HG02852 (cell line): ENCODE measurements at regions not wholly inside any gene's neighbourhood (a gene's known extent, or its start where the extent isn't known, plus 50 kb on each side); places are given as distances from the start of the nearest gene placed in this dataset.

Experiments used
- ATAC-seq: cut with Tn5 transposase; IDR thresholded peaks from one replicate; pipeline ENCODE4 v1.9.1; 2021; ENCODE audit warnings: mild to moderate bottlenecking, moderate library complexity; ENCODE audit not compliant: unreplicated experiment

DNA sequence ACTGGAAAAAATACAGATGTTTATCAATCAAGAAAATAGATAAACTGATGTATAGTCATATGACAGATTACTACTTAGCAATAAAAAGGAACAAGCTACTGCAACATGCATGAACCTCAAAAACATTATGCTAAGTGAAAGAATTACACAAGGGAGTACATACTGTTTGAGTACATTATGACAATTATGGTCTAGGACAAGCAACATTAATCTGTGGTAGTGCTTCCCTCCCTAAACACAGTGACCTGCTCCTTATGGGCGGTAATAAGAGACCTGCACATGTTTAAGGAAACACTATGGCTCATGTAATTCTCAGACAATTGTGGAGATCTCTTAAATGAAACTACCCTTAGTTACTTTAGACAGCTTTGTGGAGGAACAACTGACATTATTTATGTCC is 421.2 kb upstream of the FBXO33 start:
- ATAC-seq: no peak

DNA sequence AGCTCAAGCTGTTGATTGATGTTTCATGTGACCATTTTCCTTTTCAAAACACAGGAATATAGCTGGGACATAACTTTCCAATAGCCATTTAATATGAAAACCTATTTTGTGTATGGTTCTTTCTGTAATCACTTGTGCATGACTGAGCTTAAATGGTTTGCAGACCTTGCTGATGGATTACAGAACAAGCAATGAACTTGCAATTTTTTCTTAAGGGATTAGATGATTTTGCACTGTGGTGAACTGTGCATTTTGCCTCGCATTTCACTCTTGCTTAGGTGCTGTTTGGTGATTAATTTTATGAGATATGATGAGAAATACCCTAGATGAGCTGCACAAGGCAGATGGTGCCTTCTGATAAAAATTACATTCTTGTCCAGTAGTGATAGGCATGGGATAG is 419.0 kb upstream of the FBXO33 start:
- no peak for ATAC-seq

DNA sequence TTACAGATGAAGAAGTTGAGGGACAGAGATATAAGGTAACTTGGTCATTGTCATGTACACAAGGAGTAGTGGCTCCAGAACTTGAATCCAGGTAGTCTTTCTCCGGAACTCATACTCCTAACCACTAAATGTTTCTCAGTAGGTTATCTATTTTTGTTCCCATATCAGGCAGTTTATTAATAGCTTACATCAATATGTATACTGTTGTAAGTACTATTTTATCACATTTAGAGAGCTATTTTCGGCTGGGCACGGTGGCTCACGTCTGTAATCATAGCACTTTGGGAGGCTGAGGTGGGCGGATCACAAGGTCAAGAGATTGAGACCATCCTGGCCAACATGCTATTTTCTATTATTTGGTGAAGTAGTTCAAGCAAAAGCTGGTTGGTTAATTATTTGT is 415.6 kb upstream of the FBXO33 start:
- no peak for ATAC-seq

DNA sequence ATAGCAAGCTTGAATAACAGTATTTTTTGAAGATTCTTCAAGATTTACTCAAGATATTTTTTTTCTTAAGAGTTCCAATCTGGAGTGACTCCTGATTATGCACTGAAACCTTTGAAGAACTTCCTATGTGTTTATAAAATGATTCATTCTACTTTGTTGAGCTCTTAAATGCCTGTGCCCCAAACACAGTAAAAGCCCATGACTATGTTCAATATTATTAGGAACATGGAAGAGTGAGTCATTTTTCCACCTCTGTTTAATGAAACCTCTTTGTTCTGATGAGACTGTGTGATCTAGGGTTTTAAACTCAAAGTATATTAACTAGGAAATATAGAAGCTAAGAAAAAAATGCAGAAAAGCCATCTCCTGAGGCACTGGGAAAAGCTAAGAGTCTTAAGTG is 415.0 kb upstream of the FBXO33 start:
- no peak for ATAC-seq

DNA sequence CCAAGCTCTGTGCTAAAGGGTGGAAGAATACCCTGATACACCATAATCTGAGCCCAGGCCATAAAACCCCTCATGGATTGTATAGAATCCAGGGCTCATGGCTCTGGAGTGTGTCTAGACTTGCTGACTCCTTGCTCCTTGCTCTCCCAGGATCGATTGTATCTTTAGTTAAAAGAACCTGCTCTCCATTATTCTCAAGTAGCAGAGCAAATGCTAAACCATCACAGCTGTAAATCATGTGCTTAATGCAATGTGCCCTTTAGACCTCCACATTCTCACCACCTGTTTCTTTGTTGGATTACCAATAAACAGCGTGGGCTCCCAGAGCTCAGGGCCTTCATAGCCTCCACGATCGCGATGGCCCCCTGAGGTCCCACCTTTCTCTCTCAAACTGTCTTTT is 411.6 kb upstream of the FBXO33 start:
- no peak for ATAC-seq

DNA sequence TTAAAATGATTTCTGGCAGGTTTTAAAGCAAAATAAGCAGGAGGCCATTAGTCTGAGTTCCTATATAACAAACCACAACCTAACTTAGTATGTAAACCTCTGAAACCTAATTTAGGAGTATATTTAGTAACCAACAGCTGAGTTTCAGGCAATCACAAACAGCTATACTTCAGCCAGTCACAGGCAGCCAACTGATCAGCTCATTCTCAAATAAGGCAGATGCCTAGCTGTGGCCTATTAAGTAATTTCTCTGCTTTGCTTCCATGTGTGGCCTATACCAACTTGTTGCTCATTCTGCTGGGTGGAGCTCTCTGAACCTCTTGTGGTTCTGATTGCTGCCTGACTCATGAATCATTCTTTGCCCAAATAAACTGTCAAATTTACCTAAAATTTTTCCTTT is 408.9 kb upstream of the FBXO33 start:
- ATAC-seq: peak; percentile 75

DNA sequence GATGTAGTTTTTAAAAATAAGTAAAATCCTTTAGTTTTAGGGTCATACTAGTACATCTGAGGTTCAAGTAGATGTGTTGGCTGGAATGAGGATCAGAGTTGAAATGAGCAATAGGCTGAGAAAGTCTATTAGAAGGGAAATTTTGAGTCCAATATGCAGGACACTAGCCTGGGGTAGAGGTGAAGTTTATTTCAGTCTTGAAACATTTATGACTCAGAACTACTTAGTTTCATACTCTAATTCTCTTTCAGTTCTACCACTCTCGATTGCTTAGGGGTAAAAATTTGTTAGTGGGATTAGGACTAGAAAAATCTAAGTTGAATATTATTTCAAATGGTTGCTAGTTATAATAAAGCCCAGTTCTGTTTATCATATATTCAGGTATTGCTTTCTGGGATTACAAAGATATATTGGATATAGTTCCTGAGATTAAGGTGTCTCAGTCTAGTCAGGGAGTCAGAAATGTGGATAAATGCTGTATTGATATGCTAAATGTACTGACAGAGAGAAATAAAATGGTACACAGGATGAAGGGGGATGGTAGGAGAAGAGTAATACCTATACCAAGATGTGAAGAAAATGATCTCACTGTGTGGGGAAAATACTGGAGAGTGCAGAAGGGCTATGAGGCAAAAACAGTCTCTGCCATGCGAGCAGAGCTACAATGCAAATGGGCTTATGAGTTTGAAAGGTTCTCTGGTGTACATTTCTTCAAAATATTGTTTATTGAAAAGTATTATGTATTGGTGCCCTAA is 395.8 kb upstream of the FBXO33 start:
- ATAC-seq: peak; percentile 98

DNA sequence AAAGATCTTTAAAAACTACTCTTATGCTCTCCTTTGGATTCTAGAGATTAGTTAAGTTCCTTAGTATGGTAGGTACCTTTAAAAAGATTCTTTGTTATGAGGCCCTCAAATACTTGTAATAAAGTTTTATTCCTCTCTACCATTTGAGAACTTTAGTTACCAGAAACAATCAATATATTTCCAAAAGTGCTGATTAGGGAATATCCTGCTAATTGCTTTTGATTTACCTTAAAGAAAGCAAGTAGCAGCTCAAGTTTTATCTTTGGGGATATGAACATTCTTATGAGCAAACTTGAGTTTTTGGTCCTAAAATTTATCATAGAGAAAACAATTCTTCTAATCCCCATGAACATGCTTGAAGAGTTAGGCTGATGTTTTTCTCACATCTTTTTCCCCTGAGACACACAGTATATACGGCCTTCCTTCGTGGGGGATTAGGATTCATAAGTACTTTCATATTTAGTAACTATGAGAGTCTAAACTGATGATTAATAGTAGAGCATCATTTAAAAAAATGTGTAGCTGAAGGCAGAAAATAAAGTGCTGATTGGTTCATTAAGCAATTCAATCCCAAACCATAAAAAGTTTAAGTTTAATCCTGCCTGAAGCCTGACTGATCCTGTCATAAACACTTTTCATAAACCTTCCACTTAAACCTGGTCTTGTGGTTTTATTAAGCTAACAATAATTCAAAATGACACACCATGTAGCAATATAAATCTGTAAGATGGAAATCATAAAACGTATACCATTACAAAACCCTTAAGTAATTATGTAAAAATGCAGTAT is 380.5 kb upstream of the FBXO33 start:
- no peak for ATAC-seq

DNA sequence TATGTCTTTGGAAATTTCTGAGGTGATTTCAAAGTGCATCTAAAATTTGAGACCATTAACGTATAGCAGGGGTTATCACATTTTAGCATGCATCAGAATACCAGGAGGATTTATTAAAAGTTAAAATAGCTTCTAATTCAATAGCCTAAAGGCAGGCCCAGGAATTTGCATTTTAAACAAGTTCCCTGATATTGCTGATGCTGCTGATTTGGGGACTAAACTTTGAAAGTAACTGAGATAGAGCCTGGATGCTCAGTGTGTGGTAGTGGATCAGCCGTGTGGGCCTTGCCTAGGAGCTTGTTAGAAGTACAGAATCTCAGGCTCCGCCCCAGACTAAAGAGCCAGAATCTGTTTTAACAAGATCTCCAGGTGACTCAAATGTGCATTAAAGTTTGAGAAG is 375.0 kb upstream of the FBXO33 start:
- no peak for ATAC-seq

DNA sequence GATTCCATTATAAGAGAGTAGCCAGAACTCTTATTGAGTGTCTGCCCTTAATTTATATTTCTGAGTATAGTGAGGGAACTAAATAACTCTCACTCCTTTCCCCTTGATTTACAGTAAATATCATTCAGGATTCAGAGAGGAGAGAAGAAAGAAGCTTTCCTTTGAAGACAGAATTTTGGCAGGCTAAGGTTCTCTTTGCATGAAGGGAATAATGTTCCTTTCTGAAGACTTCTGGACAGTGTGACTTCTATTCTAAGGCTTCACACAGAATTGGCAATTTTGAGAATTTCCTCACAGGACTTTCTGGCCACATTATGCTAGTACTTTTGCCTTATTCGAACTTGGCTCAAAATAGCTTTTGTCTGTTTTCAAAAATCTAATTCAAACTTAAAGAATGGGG is 352.2 kb upstream of the FBXO33 start:
- ATAC-seq: no peak

DNA sequence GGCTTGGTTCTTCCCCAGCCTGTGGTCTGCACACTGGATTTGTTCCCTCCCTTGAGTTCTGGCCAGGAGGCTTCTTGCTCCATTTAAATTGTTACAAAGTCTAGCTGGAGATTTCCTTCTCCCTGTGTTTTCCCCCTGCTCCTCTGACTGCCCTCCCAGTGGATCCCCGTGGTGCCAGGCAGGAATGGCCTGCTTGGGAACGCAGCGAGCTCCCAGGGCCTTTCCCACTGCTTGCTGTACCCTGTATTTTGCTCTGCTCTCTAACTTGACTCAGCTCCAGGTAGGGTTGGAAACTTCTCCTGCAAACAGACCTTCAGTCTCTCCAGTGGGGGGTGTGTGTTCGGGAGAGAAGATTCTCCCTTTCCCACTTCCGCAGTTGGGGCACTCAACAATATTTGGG is 349.2 kb upstream of the FBXO33 start:
- no peak for ATAC-seq

DNA sequence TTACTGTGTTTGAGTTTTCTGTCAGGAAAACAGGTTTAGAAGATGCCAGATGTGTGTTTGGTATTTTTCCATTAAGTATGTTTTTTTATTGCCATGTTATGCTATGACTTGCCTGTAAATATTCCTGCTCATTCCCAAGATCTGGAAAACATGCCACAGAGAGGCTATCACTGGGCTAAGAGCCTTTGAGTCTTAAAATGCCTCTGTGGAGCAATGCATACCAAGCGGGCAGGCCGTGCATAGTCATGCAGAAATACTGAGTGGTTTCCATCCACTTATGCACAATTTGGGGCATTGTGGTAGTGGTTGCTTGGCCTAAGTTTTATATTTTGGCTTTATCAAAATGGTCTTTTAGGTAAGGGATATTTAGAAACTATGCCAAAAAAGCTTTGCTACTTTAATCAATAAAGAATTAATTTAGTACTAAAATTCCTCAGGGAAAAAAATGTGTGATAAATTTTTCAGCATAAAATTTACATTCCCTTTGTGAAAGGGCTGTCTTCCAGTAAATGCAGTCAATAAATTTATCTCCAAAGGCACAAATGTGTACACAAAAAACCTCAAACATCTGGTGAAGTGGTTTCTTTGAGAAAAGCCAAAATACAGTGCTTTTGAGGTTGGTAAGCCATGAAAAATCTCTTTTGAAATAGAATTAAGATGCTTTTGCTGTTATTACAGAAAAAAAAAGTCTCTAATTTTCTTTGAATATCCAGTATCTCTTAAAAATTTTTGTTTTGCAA is 341.3 kb upstream of the FBXO33 start:
- ATAC-seq: no peak

DNA sequence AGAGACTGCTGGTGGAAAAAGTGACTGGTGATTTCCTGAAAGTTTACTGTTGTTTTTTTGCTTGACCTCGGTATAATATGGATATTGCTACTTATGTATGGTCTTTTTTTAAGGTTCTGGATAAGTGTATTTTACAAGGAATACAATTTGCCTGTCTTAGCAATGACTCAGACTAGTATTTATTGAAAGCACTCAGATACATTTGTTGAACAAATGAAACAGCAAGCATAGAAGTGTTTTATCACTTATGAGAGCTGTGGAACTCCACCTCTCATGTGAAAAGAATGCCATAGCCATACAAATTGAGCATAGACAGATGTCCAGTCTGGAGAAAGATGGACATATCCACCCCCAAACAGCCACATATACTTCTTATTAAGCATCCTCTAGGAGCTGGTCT is 340.4 kb upstream of the FBXO33 start:
- no peak for ATAC-seq

DNA sequence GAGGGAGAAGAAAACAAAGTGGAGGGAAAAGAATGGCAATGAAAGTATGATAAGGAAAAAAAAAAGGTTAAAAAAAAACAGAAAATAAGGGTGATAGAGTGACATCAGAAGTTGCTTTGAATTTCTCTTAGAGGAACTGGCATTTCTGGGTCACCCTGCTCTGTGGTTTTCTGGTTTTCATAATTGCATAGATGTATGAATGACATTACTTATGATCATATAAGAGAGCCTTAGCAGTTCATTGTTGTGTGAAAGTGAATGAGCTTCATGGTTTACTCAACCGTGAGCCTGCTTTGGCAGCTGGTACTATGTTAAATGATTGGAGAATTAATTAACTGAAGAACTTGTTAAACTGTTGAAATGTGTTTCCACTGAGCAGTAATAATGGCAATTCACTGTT is 336.4 kb upstream of the FBXO33 start:
- peak; percentile 53 for ATAC-seq

DNA sequence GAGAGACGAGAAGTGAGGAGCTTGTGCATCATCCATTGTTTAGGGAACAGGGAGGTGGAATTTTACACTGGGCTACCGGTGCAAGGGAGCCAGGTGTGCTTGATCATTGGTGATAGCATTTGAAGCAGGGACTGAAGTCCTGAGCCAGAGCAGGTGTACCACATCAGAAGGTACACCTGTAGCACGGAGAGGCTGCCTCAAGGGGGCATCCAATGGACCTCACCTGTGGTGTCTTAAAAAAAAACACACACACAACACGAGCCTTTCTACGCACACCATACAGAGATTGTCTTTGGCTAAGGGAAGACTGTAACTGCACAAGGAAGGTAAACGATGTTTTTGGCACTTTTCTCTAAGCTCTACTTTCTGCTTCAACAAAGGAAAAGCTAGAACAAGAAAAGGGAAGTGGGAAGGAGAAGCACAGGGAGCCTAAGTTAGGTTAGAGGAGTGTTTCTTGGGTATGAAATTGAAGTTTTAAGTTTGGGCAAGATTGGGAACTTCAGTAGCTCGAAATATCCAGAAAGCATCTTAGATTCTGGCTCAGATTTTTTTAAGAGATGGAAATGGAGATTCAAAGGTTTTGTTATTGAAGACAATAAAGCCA is 334.3 kb upstream of the FBXO33 start:
- no peak for ATAC-seq

DNA sequence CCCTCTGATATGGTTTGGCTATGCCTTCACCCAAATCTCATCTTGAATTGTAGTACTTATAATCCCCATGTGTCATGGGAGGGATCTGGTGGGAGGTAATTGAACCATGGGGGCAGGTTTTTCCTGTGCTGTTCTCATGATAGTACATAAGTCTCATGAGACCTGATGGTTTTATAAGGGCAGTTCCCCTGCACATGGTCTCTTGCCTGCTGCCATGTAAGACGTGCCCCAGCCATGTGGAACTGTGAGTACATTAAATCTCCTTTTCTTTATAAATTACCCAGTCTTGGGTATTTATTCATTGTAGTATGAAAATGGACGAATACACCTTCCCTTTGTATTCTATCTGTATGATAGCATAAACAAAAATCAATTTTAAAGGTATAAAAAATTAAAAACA is 333.4 kb upstream of the FBXO33 start:
- no peak for ATAC-seq

DNA sequence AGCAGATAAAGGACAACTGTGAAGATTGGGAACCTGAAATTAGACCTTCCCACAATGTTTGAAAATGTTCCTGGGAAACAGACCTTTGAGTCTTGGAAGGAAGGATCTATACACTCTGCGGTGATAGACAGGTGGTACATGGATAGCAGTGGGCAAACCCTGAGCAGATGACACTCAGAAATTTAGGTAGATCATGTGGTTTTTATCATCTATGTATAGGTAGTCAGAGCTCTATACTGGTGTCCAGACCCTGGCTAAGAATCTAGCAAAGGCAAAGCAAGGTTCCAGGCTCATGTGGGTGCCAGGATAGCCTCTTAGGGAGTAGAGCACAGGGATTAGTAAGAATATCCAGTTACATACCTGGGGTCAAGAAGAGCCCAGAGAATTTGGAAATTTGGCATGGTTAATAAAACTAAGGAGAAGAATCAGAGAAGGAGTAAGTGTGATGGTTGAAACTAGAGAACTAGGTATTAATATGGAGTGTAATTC is 331.2 kb upstream of the FBXO33 start:
- ATAC-seq: peak; percentile 51

DNA sequence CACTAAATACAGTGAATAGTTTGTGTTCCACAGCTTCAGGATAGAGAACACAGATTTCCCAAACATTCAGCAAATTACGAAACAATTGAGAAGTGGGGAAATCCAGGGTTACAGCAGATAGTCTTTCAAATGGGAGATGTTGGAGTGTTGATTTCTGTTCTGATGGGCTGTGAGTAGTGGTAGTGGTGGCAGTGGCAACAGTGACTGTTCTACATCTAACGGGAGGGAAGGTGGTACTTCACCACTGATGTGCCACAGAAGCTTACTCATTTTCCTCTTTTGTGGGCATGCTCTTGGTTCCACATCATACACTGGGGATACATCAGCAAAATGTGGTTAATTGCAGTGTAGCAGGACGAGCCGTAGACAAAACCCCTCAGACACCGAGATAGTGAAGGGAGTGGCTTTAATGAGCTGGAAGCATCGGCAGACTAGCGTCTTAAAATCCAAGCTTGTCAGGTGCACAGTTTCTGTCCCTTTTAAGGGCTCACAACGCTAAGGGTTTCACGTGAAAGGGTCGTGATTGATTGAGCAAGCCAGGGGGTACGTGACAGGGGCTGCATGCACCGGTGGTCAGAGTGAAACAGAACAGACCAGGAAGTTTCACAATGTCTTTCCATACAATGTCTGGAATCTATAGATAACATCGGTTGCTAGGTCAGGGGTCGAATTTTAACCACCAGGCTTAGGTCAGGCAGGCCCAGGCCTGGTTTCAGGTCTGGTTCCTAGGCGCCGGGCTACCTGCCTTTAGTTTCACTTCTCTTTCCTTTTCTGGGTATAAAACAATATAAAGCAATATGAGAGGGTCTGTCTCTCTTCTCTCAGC is 330.6 kb upstream of the FBXO33 start:
- ATAC-seq: peak; percentile 56

DNA sequence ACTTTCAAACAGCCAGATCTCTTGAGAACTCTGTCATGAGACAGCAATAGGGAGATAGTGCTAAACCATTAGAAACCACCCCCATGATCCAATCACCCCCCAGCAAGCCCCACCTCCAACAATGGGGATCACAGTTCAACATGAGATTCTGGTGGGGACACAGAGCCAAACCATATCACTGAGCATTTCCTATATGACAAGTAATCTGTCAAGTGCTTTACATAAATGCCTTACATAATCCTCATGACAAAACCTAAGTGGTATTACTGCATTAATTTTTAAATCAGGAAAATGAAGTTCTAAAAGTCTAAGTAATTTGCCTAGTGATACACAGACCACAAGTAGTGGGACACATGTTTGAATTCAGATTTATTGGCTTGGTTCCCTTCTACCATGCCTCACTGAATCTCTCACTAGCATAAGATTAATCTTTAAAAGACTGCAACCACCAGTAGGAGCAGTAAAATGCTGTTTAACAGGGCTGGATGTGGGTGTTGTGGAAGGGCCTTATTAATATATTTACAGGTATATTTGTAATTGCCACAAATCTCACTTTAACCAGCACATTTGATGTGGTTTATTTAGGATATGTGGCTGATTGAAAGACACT is 323.1 kb upstream of the FBXO33 start:
- ATAC-seq: peak; percentile 65

DNA sequence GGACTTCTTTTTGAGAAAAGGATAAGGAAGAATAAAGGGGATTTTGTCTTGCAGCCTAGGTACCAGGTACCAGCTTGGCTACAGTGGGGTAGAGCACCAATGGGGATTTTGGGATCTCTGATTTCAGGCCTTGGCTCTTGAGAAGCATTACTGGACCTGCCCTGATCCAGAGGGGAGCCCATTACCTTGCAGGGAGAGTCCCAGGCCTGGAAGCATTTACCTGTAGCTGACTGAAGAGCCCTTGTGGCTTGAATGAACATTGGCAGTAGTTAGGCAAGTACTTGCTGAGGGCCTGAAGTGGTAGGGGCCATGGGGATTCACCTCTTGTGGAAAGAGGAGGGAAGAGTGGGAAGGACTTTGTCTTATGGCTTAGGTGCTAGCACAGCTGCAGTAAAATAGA is 308.2 kb upstream of the FBXO33 start:
- ATAC-seq: no peak
